HAP-1 (cell line): ENCODE measurements at regions not wholly inside any gene's neighbourhood (a gene's known extent, or its start where the extent isn't known, plus 50 kb on each side); places are given as distances from the start of the nearest gene placed in this dataset.
"Not testable (repeated sequence)": the region's sequence is repeated elsewhere in the genome, so short reads cannot be mapped to it uniquely, and the experiment has no call there.

Experiments
- DNase-seq, 2 experiments: peaks; one replicate each; pipeline ENCODE4 v3.0.0-alpha.2; 2016 to 2020; ENCODE audit warnings: low spot score in 2 of 2
- H3K27me3 ChIP-seq: fragments of 250-450 bp; sonication (Bioruptor Pico); 2 replicates; pipeline ENCODE4 v1.5.1; 2020; ENCODE audit warnings: low read depth, mild to moderate bottlenecking, moderate library complexity
- H3K36me3 ChIP-seq: fragments of 250-450 bp; sonication (Bioruptor Pico); replicated peaks from 2 replicates; pipeline ENCODE4 v1.5.1; 2020; ENCODE audit warnings: mild to moderate bottlenecking
- H3K4me1 ChIP-seq: fragments of 250-450 bp; sonication (Bioruptor Pico); 2 replicates; pipeline ENCODE4 v1.5.1; 2020; ENCODE audit warnings: mild to moderate bottlenecking
- H3K4me3 ChIP-seq: fragments of 250-450 bp; sonication (Bioruptor Pico); 2 replicates; pipeline ENCODE4 v1.5.1; 2020; ENCODE audit warnings: mild to moderate bottlenecking, moderate library complexity
- H3K9me3 ChIP-seq: fragments of 250-450 bp; sonication (Bioruptor Pico); 2 replicates; pipeline ENCODE4 v1.5.1; 2020; ENCODE audit warnings: mild to moderate bottlenecking, moderate library complexity
- in situ Hi-C: fragments of 300-500 bp; cut with MboI; formaldehyde crosslinking; loops from 3 replicates; pipeline ENCODE4 v1.14.3; 2020; ENCODE audit warnings: low sequenced_read_pairs, inconsistent platforms, mixed read lengths

- DNase-seq: no peak
- no peaks in the 10 kb centered on the region for H3K27me3 ChIP-seq
- in situ Hi-C loops: no loop called here
- H3K4me3 ChIP-seq: no peak overlapping the region
- no peaks in the 10 kb centered on the region for H3K36me3 ChIP-seq
- H3K9me3 ChIP-seq: no peaks in the 10 kb centered on the region
- H3K4me1 ChIP-seq: no peaks in the 10 kb centered on the region
These were observed 470.1 kb downstream of the CDH9 start for GRCh38 chr5:26568316-26568715.

- Histone ChIP-seq H3K4me1 (no peaks in the 10 kb centered on the region), H3K36me3 (no peaks in the 10 kb centered on the region), H3K27me3 (no peaks in the 10 kb centered on the region), H3K4me3 (no peak overlapping the region), H3K9me3 (no peaks in the 10 kb centered on the region)
- in situ Hi-C loops: no loop called here
- DNase-seq: no peak
These were observed 474.4 kb downstream of the CDH9 start for GRCh38 chr5:26563979-26564378.

- in situ Hi-C loops: no loop called here
- DNase-seq: peak; percentile 14 to 34
- no peak overlapping the region for H3K4me3 ChIP-seq
- no peaks in the 10 kb centered on the region for H3K4me1 ChIP-seq
- no peaks in the 10 kb centered on the region for H3K9me3 ChIP-seq
- no peaks in the 10 kb centered on the region for H3K27me3 ChIP-seq
- no peaks in the 10 kb centered on the region for H3K36me3 ChIP-seq
These were observed 485.3 kb downstream of the CDH9 start for GRCh38 chr5:26553079-26553478.

- in situ Hi-C loops: no loop called here
- no peak for DNase-seq
These were observed 494.4 kb downstream of the CDH9 start for GRCh38 chr5:26543987-26544386.

GRCh38 chr5:26538226-26538625 lies 500.2 kb downstream of the CDH9 start:
- H3K36me3 ChIP-seq: no peaks in the 10 kb centered on the region
- no peaks in the 10 kb centered on the region for H3K4me1 ChIP-seq
- H3K9me3 ChIP-seq: no peaks in the 10 kb centered on the region
- in situ Hi-C loops: no loop called here
- no peaks in the 10 kb centered on the region for H3K27me3 ChIP-seq
- no peak for DNase-seq
- H3K4me3 ChIP-seq: no peak overlapping the region

More at GRCh38 chr5:26543987-26544386, 494.4 kb downstream of the CDH9 start:
- no peaks in the 10 kb centered on the region for H3K27me3 ChIP-seq
- H3K36me3 ChIP-seq: no peaks in the 10 kb centered on the region
- H3K4me3 ChIP-seq: no peak overlapping the region
- H3K9me3 ChIP-seq: no peaks in the 10 kb centered on the region
- no peaks in the 10 kb centered on the region for H3K4me1 ChIP-seq

GRCh38 chr5:26535215-26535614 lies 503.2 kb downstream of the CDH9 start:
- in situ Hi-C loops: no loop called here
- Histone ChIP-seq H3K9me3 (no peaks in the 10 kb centered on the region), H3K27me3 (no peaks in the 10 kb centered on the region), H3K4me1 (no peaks in the 10 kb centered on the region), H3K36me3 (no peaks in the 10 kb centered on the region), H3K4me3 (no peak overlapping the region)
- DNase-seq: no peak

- DNase-seq: no peak
- no peaks in the 10 kb centered on the region for H3K36me3 ChIP-seq
- no peaks in the 10 kb centered on the region for H3K27me3 ChIP-seq
- H3K9me3 ChIP-seq: no peaks in the 10 kb centered on the region
- no peaks in the 10 kb centered on the region for H3K4me1 ChIP-seq
- in situ Hi-C loops: no loop called here
- H3K4me3 ChIP-seq: no peak overlapping the region
These were observed 508.1 kb downstream of the CDH9 start for GRCh38 chr5:26530305-26530704.

- Histone ChIP-seq H3K4me3 (no peak overlapping the region), H3K9me3 (no peaks in the 10 kb centered on the region), H3K4me1 (no peaks in the 10 kb centered on the region), H3K36me3 (no peaks in the 10 kb centered on the region), H3K27me3 (no peaks in the 10 kb centered on the region)
- in situ Hi-C loops: no loop called here
- no peak for DNase-seq
These were observed 519.1 kb downstream of the CDH9 start for GRCh38 chr5:26519245-26519644.

GRCh38 chr5:26518065-26518464 lies 520.3 kb downstream of the CDH9 start:
- no peak for DNase-seq
- Histone ChIP-seq H3K36me3 (no peaks in the 10 kb centered on the region), H3K27me3 (no peaks in the 10 kb centered on the region), H3K4me3 (no peak overlapping the region), H3K4me1 (no peaks in the 10 kb centered on the region), H3K9me3 (no peaks in the 10 kb centered on the region)
- in situ Hi-C loops: no loop called here

- in situ Hi-C loops: no loop called here
- H3K4me1 ChIP-seq: no peaks in the 10 kb centered on the region
- no peaks in the 10 kb centered on the region for H3K27me3 ChIP-seq
- no peak for DNase-seq
- no peak overlapping the region for H3K4me3 ChIP-seq
- no peaks in the 10 kb centered on the region for H3K9me3 ChIP-seq
- no peaks in the 10 kb centered on the region for H3K36me3 ChIP-seq
These were observed 539.4 kb downstream of the CDH9 start for GRCh38 chr5:26498972-26499371.

- Histone ChIP-seq H3K9me3 (no peaks in the 10 kb centered on the region), H3K4me1 (no peaks in the 10 kb centered on the region), H3K4me3 (no peak overlapping the region), H3K36me3 (no peaks in the 10 kb centered on the region), H3K27me3 (no peaks in the 10 kb centered on the region)
- in situ Hi-C loops: no loop called here
- no peak for DNase-seq
These were observed 542.9 kb downstream of the CDH9 start for GRCh38 chr5:26495437-26495836.

GRCh38 chr5:26492906-26493459 lies 545.4 kb downstream of the CDH9 start:
- H3K4me3 ChIP-seq: no peak overlapping the region
- DNase-seq: no peak
- H3K36me3 ChIP-seq: no peaks in the 10 kb centered on the region
- H3K27me3 ChIP-seq: no peaks in the 10 kb centered on the region
- no peaks in the 10 kb centered on the region for H3K9me3 ChIP-seq
- H3K4me1 ChIP-seq: no peaks in the 10 kb centered on the region
- in situ Hi-C loops: no loop called here

- no peak for DNase-seq
- Histone ChIP-seq H3K4me3 (no peak overlapping the region), H3K36me3 (no peaks in the 10 kb centered on the region), H3K4me1 (no peaks in the 10 kb centered on the region), H3K9me3 (no peaks in the 10 kb centered on the region), H3K27me3 (no peaks in the 10 kb centered on the region)
- in situ Hi-C loops: no loop called here
These were observed 550.8 kb downstream of the CDH9 start for GRCh38 chr5:26487553-26487952.

- H3K4me1 ChIP-seq: no peaks in the 10 kb centered on the region
- in situ Hi-C loops: no loop called here
- no peaks in the 10 kb centered on the region for H3K36me3 ChIP-seq
- H3K27me3 ChIP-seq: no peaks in the 10 kb centered on the region
- H3K4me3 ChIP-seq: no peak overlapping the region
- no peak for DNase-seq
- no peaks in the 10 kb centered on the region for H3K9me3 ChIP-seq
These were observed 551.8 kb downstream of the CDH9 start for GRCh38 chr5:26486631-26487030.

- DNase-seq, H3K9me3 ChIP-seq, in situ Hi-C loops, H3K4me3 ChIP-seq, H3K27me3 ChIP-seq, H3K36me3 ChIP-seq, H3K4me1 ChIP-seq: not testable (repeated sequence)
These were observed 553.1 kb downstream of the CDH9 start for GRCh38 chr5:26485146-26485860.
